Ramos (cell line): ENCODE measurements at regions not wholly inside any gene's neighbourhood (a gene's known extent, or its start where the extent isn't known, plus 50 kb on each side); places are given as distances from the start of the nearest gene placed in this dataset.

Experiments
- in situ Hi-C: fragments of 300-500 bp; cut with MboI; formaldehyde crosslinking; loops from one replicate; pipeline ENCODE4 v1.14.3; 2022; ENCODE audit warnings: low sequenced_read_pairs; ENCODE audit not compliant: unreplicated experiment

- in situ Hi-C loops = no loop called here
Observed at GRCh38 chr13:107043021-107043956, 475.4 kb upstream of the ARGLU1 start.

GRCh38 chr13:107035778-107036177 lies 467.8 kb upstream of the ARGLU1 start:
- in situ Hi-C loops = no loop called here

- in situ Hi-C loops = no loop called here
Observed at GRCh38 chr13:107035186-107035585, 467.2 kb upstream of the ARGLU1 start.

GRCh38 chr13:107034236-107034872 lies 466.4 kb upstream of the ARGLU1 start:
- in situ Hi-C loops = no loop called here

GRCh38 chr13:107031716-107032115 lies 463.8 kb upstream of the ARGLU1 start:
- in situ Hi-C loops = no loop called here

- in situ Hi-C loops = no loop called here
Observed at GRCh38 chr13:107028751-107029150, 460.8 kb upstream of the ARGLU1 start.

- in situ Hi-C loops = no loop called here
Observed at GRCh38 chr13:107025991-107026390, 458.1 kb upstream of the ARGLU1 start.

GRCh38 chr13:107023335-107023734 lies 455.4 kb upstream of the ARGLU1 start:
- in situ Hi-C loops = no loop called here

- in situ Hi-C loops = no loop called here
Observed at GRCh38 chr13:107020393-107020792, 452.5 kb upstream of the ARGLU1 start.

GRCh38 chr13:107018285-107018684 lies 450.3 kb upstream of the ARGLU1 start:
- in situ Hi-C loops = no loop called here

GRCh38 chr13:107006661-107007060 lies 438.7 kb upstream of the ARGLU1 start:
- in situ Hi-C loops = no loop called here

- in situ Hi-C loops = no loop called here
Observed at GRCh38 chr13:107005577-107005976, 437.6 kb upstream of the ARGLU1 start.

- in situ Hi-C loops = no loop called here
Observed at GRCh38 chr13:107003911-107004310, 436.0 kb upstream of the ARGLU1 start.

- in situ Hi-C loops = no loop called here
Observed at GRCh38 chr13:106998664-106999063, 430.7 kb upstream of the ARGLU1 start.

- in situ Hi-C loops = no loop called here
Observed at GRCh38 chr13:106997696-106998095, 429.8 kb upstream of the ARGLU1 start.

- in situ Hi-C loops = no loop called here
Observed at GRCh38 chr13:106996867-106997618, 429.1 kb upstream of the ARGLU1 start.

GRCh38 chr13:106990594-106990993 lies 422.7 kb upstream of the ARGLU1 start:
- in situ Hi-C loops = no loop called here

GRCh38 chr13:106989876-106990275 lies 421.9 kb upstream of the ARGLU1 start:
- in situ Hi-C loops = no loop called here

- in situ Hi-C loops = no loop called here
Observed at GRCh38 chr13:106987427-106987785, 419.5 kb upstream of the ARGLU1 start.

GRCh38 chr13:106986687-106987426 lies 418.9 kb upstream of the ARGLU1 start:
- in situ Hi-C loops = no loop called here
